ENCODE measurements at regions not wholly inside any gene's neighbourhood (a gene's known extent, or its start where the extent isn't known, plus 50 kb on each side); places are given as distances from the start of the nearest gene placed in this dataset.

GRCh38 chr3:150220041-150220440, 188.1 kb upstream of the TSC22D2 start:
- CTCF ChIA-PET, result interaction anchor here (0.7 to 1.9 kb wide), 6 partner anchors 36 to 651 kb away, joined by 3 to 16 read pairs (median 6); no protein-coding TSS in a partner anchor
- Histone ChIP-seq H3K27me3 (ENCODE audit: insufficient read depth, low read length) (no peaks in the 10 kb centered on the region), H3K9me2 (ENCODE audit: insufficient read depth) (no peaks in the 10 kb centered on the region), H3K36me3 (ENCODE audit: control insufficient read depth in 1 of 2, insufficient read depth in 2 of 2, low read length in 2 of 2) (no peaks in the 10 kb centered on the region), H3K27ac (ENCODE audit: low read depth, low read length) (no peak overlapping the region), H2AFZ (ENCODE audit: low read depth, low read length, poor library complexity, severe bottlenecking) (no peak overlapping the region), H4K20me1 (ENCODE audit: insufficient read depth) (no peaks in the 10 kb centered on the region), H3K9me3 (ENCODE audit: control insufficient read depth in 1 of 2, insufficient read depth in 1 of 2, low read depth in 1 of 2, low read length in 2 of 2) (peaks cover 3% of the 10 kb centered on the region in 2 experiments; a peak in 1 of 4 replicates), H3K4me2 (ENCODE audit: low read length) (no peak overlapping the region), H3K4me3 (replicated peaks in 1 of 2; ENCODE audit: low read depth in 1 of 2, low read length in 2 of 2) (no peak overlapping the region), H3K79me2 (ENCODE audit: insufficient read depth, low read length) (no peaks in the 10 kb centered on the region), H3K9ac (ENCODE audit: low read length) (no peak overlapping the region), H3K4me1 (ENCODE audit: control insufficient read depth in 1 of 2, insufficient read depth in 2 of 2, low read length in 2 of 2) (peaks cover 0 to 12% of the 10 kb centered on the region in 2 experiments; a peak in 1 of 4 replicates)
- RAD21 ChIA-PET (ENCODE audit: low non-redundant PET in 1 of 2, low total read pairs in 2 of 2, uncharacterized antibody in 2 of 2, unreplicated experiment in 2 of 2), result interaction anchor here in 1 of 2 experiments (1.1 kb wide), 1 partner anchor 340 kb away, joined by 3 read pairs; no protein-coding TSS in a partner anchor
- BruUV-seq (replicated peaks), result no TSS peak
- no peak for TF ChIP-seq ELF1 (IDR thresholded peaks at IDR 0.05; ENCODE audit: borderline replicate concordance, low read depth)
- no peak for TF ChIP-seq ATF3 (IDR thresholded peaks at IDR 0.05)
- TF ChIP-seq JUND (IDR thresholded peaks at IDR 0.05), result no peak
- TF ChIP-seq EZH2phosphoT487 (IDR thresholded peaks at IDR 0.05; ENCODE audit: borderline replicate concordance), result no peak
- TF ChIP-seq CEBPB (IDR thresholded peaks at IDR 0.05; ENCODE audit: low read depth), result no peak
- no peak for TF ChIP-seq SIN3A (IDR thresholded peaks at IDR 0.05; ENCODE audit: low read depth)
- no peak for TF ChIP-seq TCF7L2 (IDR thresholded peaks at IDR 0.05; ENCODE audit: borderline replicate concordance, extremely low read depth, insufficient read depth, insufficient read length)
- no peak for TF ChIP-seq FOSL1 (IDR thresholded peaks at IDR 0.05; ENCODE audit: low read depth)
- no peak for TF ChIP-seq EGR1 (IDR thresholded peaks at IDR 0.05; ENCODE audit: low read depth)
- no peak for TF ChIP-seq POLR2A (IDR thresholded peaks at IDR 0.05; ENCODE audit: borderline replicate concordance, extremely low read depth, insufficient read depth, insufficient read length)
- TF ChIP-seq RAD21 (IDR thresholded peaks at IDR 0.05; ENCODE audit: low read depth), result no peak
- no peak for TF ChIP-seq REST (IDR thresholded peaks at IDR 0.05; ENCODE audit: low read depth)
- TF ChIP-seq ZFX (IDR thresholded peaks at IDR 0.05), result no peak
- ATAC-seq, result no peak
- intact Hi-C loops (cut with micrococcal nuclease), result loop anchor here (5.0 to 10.0 kb wide), 2 partner anchors 453 to 725 kb away; no protein-coding TSS in a partner anchor
- DNase-seq (ENCODE audit: low read depth, low spot score), result no peak
- POLR2A ChIA-PET, result no interaction called here

Data from HCT116 (cell line).